Prostate gland (tissue), 2 donors: ENCODE measurements at regions not wholly inside any gene's neighbourhood (a gene's known extent, or its start where the extent isn't known, plus 50 kb on each side); places are given as distances from the start of the nearest gene placed in this dataset.

Source experiments
- POLR2A ChIP-seq: fragments of 450-650 bp; IDR thresholded peaks from one replicate; pipeline ENCODE4 v1.6.1; 2016; ENCODE audit warnings: antibody characterized with exemption, mild to moderate bottlenecking
- TF ChIP-seq, protein P1 (sequence below), 4 experiments: fragments of 200-600 bp in 2 of 4; fragments of 450-650 bp in 2 of 4; sonication (generic) in 2 of 4; IDR thresholded peaks; 1 replicate in 3 of 4; 2 replicates in 1 of 4; pipeline ENCODE4 v1.5.1; 2016 to 2019; ENCODE audit warnings: antibody characterized with exemption in 4 of 4, mild to moderate bottlenecking in 2 of 4, moderate library complexity in 2 of 4

DNA sequence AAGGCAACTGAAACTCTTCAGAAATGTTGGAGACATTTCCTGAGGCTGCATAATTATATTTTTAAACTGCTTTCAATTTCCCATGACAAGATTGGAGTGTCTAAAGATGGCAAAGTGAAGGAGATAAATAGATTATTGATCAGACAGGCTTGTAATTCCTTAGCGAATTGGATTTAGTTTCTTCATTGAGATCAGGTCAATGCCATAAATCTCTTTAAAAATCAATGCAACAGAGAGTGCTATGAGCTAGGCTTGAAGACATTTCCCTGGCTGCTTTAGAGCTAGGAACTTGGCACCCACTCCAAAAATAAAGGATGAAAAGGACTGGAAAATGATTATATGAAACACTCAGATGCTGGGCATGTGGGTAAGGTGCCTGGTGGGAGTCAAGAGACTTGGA lies 828.4 kb downstream of the TLR4 start:
- TF ChIP-seq, protein P1, sequence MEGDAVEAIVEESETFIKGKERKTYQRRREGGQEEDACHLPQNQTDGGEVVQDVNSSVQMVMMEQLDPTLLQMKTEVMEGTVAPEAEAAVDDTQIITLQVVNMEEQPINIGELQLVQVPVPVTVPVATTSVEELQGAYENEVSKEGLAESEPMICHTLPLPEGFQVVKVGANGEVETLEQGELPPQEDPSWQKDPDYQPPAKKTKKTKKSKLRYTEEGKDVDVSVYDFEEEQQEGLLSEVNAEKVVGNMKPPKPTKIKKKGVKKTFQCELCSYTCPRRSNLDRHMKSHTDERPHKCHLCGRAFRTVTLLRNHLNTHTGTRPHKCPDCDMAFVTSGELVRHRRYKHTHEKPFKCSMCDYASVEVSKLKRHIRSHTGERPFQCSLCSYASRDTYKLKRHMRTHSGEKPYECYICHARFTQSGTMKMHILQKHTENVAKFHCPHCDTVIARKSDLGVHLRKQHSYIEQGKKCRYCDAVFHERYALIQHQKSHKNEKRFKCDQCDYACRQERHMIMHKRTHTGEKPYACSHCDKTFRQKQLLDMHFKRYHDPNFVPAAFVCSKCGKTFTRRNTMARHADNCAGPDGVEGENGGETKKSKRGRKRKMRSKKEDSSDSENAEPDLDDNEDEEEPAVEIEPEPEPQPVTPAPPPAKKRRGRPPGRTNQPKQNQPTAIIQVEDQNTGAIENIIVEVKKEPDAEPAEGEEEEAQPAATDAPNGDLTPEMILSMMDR (IDR thresholded peaks at IDR 0.05) = no peak
- TF ChIP-seq POLR2A = no peak
